ENCODE measurements at regions not wholly inside any gene's neighbourhood (a gene's known extent, or its start where the extent isn't known, plus 50 kb on each side); places are given as distances from the start of the nearest gene placed in this dataset.
"Not testable (repeated sequence)": the region's sequence is repeated elsewhere in the genome, so short reads cannot be mapped to it uniquely, and the experiment has no call there.

GRCh38 chr20:1809611-1810510, 85.3 kb upstream of the SIRPA start:
- DNase-seq: no peak

- no peak for DNase-seq
These were observed 86.1 kb upstream of the SIRPA start for GRCh38 chr20:1809131-1809572.

GRCh38 chr20:1808101-1808500, 87.1 kb upstream of the SIRPA start:
- DNase-seq: no peak

GRCh38 chr20:1807394-1807793, 87.8 kb upstream of the SIRPA start:
- no peak for DNase-seq

- no peak for DNase-seq
These were observed 88.8 kb upstream of the SIRPA start for GRCh38 chr20:1806456-1806855.

- no peak for DNase-seq
These were observed 89.4 kb upstream of the SIRPA start for GRCh38 chr20:1805816-1806215.

- no peak for DNase-seq
These were observed 90.0 kb upstream of the SIRPA start for GRCh38 chr20:1805161-1805581.

- DNase-seq: no peak
These were observed 90.7 kb upstream of the SIRPA start for GRCh38 chr20:1804554-1804956.

- no peak for DNase-seq
These were observed 91.2 kb upstream of the SIRPA start for GRCh38 chr20:1803932-1804501.

- no peak for DNase-seq
These were observed 91.9 kb upstream of the SIRPA start for GRCh38 chr20:1803061-1803931.

- DNase-seq: no peak
These were observed 92.7 kb upstream of the SIRPA start for GRCh38 chr20:1802385-1803060.

- DNase-seq: no peak
These were observed 93.3 kb upstream of the SIRPA start for GRCh38 chr20:1801929-1802306.

- no peak for DNase-seq
These were observed 93.8 kb upstream of the SIRPA start for GRCh38 chr20:1801225-1801928.

GRCh38 chr20:1800777-1801176, 94.4 kb upstream of the SIRPA start:
- no peak for DNase-seq

- DNase-seq: no peak
These were observed 95.0 kb upstream of the SIRPA start for GRCh38 chr20:1800180-1800579.

GRCh38 chr20:1799746-1800145, 95.5 kb upstream of the SIRPA start:
- not testable (repeated sequence) for DNase-seq

GRCh38 chr20:1798982-1799381, 96.2 kb upstream of the SIRPA start:
- DNase-seq: no peak

GRCh38 chr20:1793821-1794220, 101.4 kb upstream of the SIRPA start:
- no peak for DNase-seq

- no peak for DNase-seq
These were observed 102.9 kb upstream of the SIRPA start for GRCh38 chr20:1792274-1792673.

- no peak for DNase-seq
These were observed 104.8 kb upstream of the SIRPA start for GRCh38 chr20:1790386-1790785.

- no peak for DNase-seq
These were observed 107.2 kb upstream of the SIRPA start for GRCh38 chr20:1788044-1788443.

- DNase-seq: no peak
These were observed 108.7 kb upstream of the SIRPA start for GRCh38 chr20:1786486-1786885.

All from NCI-H510A treated with DMSO at 0.1 percent for 48 hours (cell line).